ENCODE measurements at regions not wholly inside any gene's neighbourhood (a gene's known extent, or its start where the extent isn't known, plus 50 kb on each side); places are given as distances from the start of the nearest gene placed in this dataset.

- TF ChIP-seq ELF4 (CRISPR knock-in tag; IDR thresholded peaks at IDR 0.05; ENCODE audit: borderline replicate concordance) = no peak
- no peak for TF ChIP-seq CERS6 (CRISPR knock-in tag; IDR thresholded peaks at IDR 0.05)
- TF ChIP-seq ASH2L (IDR thresholded peaks at IDR 0.05; ENCODE audit: insufficient read length, low read depth, low read length) = no peak
- no peak for TF ChIP-seq ATF5 (CRISPR knock-in tag; IDR thresholded peaks at IDR 0.05; ENCODE audit: low read depth)
- no peak for TF ChIP-seq SP1 (IDR thresholded peaks at IDR 0.05)
- TF ChIP-seq SP1 (CRISPR knock-in tag; IDR thresholded peaks at IDR 0.05) = no peak
- TF ChIP-seq POLR2AphosphoS2 (IDR thresholded peaks at IDR 0.05; ENCODE audit: low read depth, low read length) = no peak
- TF ChIP-seq ZNF460 (CRISPR knock-in tag; IDR thresholded peaks at IDR 0.05; ENCODE audit: borderline replicate concordance) = no peak
- TF ChIP-seq ZNF318 (CRISPR knock-in tag; IDR thresholded peaks at IDR 0.05) = no peak
- no peak for TF ChIP-seq DMAP1 (CRISPR knock-in tag; IDR thresholded peaks at IDR 0.05)
- TF ChIP-seq ESRRA (CRISPR knock-in tag; IDR thresholded peaks at IDR 0.05; ENCODE audit: low read depth) = no peak
- TF ChIP-seq ZSCAN31 (CRISPR knock-in tag; IDR thresholded peaks at IDR 0.05; ENCODE audit: low read depth) = no peak
Observed at GRCh38 chr4:119738901-119739300, 110.3 kb upstream of the PDE5A start (continued).
